ENCODE measurements at regions not wholly inside any gene's neighbourhood (a gene's known extent, or its start where the extent isn't known, plus 50 kb on each side); places are given as distances from the start of the nearest gene placed in this dataset.

DNA sequence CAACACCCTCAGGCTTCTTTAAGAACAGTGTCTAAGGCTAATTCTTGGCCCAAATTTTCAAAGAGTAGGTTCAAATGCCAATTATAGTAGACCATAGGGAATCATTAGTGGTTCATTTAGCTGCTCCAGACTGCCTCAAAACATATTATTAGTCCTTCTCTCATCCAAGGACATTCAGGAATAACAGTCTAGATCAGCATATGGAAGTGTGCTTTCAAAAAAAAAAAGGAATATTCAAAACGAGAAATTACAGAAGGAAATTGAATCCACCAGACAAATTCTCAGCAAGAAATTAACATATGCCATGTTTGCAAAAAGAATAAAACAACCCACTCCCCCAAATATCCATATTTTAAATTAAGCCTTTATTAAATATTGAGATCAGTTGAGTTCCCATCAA is 293.1 kb downstream of the SMARCA1 start:
- no peak overlapping the region for H3K4me3 ChIP-seq
- TF ChIP-seq, protein P1, sequence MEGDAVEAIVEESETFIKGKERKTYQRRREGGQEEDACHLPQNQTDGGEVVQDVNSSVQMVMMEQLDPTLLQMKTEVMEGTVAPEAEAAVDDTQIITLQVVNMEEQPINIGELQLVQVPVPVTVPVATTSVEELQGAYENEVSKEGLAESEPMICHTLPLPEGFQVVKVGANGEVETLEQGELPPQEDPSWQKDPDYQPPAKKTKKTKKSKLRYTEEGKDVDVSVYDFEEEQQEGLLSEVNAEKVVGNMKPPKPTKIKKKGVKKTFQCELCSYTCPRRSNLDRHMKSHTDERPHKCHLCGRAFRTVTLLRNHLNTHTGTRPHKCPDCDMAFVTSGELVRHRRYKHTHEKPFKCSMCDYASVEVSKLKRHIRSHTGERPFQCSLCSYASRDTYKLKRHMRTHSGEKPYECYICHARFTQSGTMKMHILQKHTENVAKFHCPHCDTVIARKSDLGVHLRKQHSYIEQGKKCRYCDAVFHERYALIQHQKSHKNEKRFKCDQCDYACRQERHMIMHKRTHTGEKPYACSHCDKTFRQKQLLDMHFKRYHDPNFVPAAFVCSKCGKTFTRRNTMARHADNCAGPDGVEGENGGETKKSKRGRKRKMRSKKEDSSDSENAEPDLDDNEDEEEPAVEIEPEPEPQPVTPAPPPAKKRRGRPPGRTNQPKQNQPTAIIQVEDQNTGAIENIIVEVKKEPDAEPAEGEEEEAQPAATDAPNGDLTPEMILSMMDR (IDR thresholded peaks at IDR 0.05 in 4 of 5, conservative IDR thresholded peaks at IDR 0.05 in 1 of 5), result no peak
- TF ChIP-seq POLR2A (IDR thresholded peaks at IDR 0.05), result no peak
- H3K9me3 ChIP-seq, result no peaks in the 10 kb centered on the region
- no peaks in the 10 kb centered on the region for H3K36me3 ChIP-seq
- in situ Hi-C loops (cut with MboI; ENCODE audit: low sequenced_read_pairs in 4 of 4), result no loop called here
- no peak for DNase-seq
- H3K27me3 ChIP-seq, result no peaks in the 10 kb centered on the region
- H3K4me1 ChIP-seq, result no peaks in the 10 kb centered on the region
- intact Hi-C loops (cut with DNase I; ENCODE audit: low total_unique reads), result no loop called here
- no peak for ATAC-seq
- H3K27ac ChIP-seq, result no peak overlapping the region

DNA sequence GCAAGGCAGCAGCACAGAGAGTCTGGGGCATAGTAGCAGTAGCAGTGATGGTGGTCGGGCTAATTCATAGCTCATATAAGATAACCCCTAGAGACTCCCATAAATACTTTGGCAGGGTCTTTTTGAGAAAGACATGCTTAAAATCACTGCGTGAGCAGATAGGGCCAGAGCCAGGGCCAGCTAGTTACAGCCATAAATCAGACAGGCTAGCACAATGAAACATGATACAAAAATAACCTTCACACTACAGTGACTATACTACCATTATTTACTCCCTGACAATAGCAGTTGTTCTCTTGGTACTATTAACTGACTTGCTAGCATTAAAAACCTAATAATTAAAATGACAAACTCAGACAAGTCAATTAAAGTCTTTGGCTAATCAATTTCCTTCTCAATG is 295.9 kb downstream of the SMARCA1 start:
- Histone ChIP-seq H3K4me3 (no peak overlapping the region), H3K9me3 (no peaks in the 10 kb centered on the region), H3K27me3 (no peaks in the 10 kb centered on the region), H3K27ac (no peak overlapping the region), H3K4me1 (no peaks in the 10 kb centered on the region), H3K36me3 (no peaks in the 10 kb centered on the region)
- no peak for DNase-seq
- TF ChIP-seq, protein P1 (IDR thresholded peaks at IDR 0.05 in 4 of 5, conservative IDR thresholded peaks at IDR 0.05 in 1 of 5), result no peak
- no peak for TF ChIP-seq POLR2A (IDR thresholded peaks at IDR 0.05)
- no peak for ATAC-seq
- in situ Hi-C loops (cut with MboI; ENCODE audit: low sequenced_read_pairs in 4 of 4), result no loop called here
- intact Hi-C loops (cut with DNase I; ENCODE audit: low total_unique reads), result no loop called here

DNA sequence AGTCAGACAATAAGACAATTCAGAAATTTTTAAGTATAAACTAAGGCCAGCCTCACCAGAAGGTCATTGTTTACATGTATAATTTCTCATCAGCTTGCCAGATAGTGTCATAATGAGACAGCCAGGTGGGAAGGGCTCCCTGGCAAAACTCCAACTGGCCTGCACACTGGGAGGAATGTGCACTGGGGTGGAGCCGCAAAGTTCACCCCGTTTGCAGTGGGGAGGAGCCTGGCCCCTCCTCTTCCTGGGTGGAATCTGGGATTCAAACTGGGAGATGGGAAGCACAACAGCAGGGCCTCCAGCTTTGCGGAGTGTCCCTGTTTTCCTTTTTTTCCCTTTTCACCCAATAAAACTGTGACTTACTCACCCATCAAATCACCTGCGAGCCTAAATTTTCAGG is 329.9 kb downstream of the SMARCA1 start:
- Histone ChIP-seq H3K27me3 (no peaks in the 10 kb centered on the region), H3K27ac (no peak overlapping the region), H3K4me1 (no peaks in the 10 kb centered on the region), H3K4me3 (no peak overlapping the region), H3K36me3 (no peaks in the 10 kb centered on the region), H3K9me3 (no peaks in the 10 kb centered on the region)
- DNase-seq (peak in 1 of 2 donors; percentile 13), ATAC-seq (no peak)
- intact Hi-C loops (cut with DNase I; ENCODE audit: low total_unique reads) (no loop called here), in situ Hi-C loops (cut with MboI; ENCODE audit: low sequenced_read_pairs in 4 of 4) (no loop called here)
- TF ChIP-seq POLR2A (IDR thresholded peaks at IDR 0.05), result no peak

DNA sequence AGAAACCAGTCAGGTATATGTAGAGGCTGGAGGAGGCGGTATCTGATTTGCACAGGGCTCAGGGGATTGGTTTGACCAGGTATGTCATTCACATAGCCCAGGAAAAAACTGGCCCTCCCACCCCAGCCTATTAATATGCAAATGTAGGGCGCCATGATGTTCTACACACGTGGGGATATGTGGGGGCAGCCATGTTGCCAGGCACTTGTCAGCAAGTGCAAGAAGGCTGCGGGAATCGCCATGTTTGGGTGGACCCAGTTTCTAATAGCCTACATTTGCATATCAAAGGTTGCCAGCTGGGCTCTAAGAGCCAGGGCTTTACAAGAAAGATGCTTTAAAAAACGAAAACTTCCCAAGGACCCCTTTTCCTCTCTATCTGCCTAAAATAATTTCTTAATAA is 335.1 kb downstream of the SMARCA1 start:
- in situ Hi-C loops (cut with MboI; ENCODE audit: low sequenced_read_pairs in 4 of 4), result no loop called here
- intact Hi-C loops (cut with DNase I; ENCODE audit: low total_unique reads), result no loop called here

DNA sequence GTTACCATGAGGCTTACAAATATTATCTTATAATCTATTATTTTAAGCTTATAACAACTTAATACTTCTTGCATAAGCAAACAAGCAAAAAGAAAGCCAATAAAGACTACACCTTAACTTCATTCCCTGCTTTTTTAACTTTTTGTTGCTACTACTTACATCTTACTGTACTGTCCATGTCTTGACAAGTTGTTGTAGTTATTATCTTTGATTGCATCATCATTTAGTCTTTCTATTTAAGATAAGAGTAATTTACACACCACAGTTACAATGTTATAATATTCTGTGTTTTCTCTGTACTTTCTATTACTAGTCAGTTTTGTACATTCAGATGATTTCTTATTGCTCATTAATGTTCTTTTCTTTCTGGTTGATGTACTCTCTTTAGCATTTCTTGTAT is 346.6 kb downstream of the SMARCA1 start:
- ATAC-seq (no peak), DNase-seq (no peak)
- H3K9me3 ChIP-seq, result no peaks in the 10 kb centered on the region
- H3K27ac ChIP-seq, result no peak overlapping the region
- no peaks in the 10 kb centered on the region for H3K27me3 ChIP-seq
- TF ChIP-seq POLR2A (IDR thresholded peaks at IDR 0.05), result no peak
- TF ChIP-seq, protein P1 (IDR thresholded peaks at IDR 0.05 in 4 of 5, conservative IDR thresholded peaks at IDR 0.05 in 1 of 5), result no peak
- intact Hi-C loops (cut with DNase I; ENCODE audit: low total_unique reads), result no loop called here
- no peaks in the 10 kb centered on the region for H3K4me1 ChIP-seq
- H3K4me3 ChIP-seq, result no peak overlapping the region
- H3K36me3 ChIP-seq, result no peaks in the 10 kb centered on the region
- in situ Hi-C loops (cut with MboI; ENCODE audit: low sequenced_read_pairs in 4 of 4), result no loop called here

More for the DNA sequence above, 335.1 kb downstream of the SMARCA1 start:
- no peaks in the 10 kb centered on the region for H3K9me3 ChIP-seq
- no peak for ATAC-seq
- no peaks in the 10 kb centered on the region for H3K4me1 ChIP-seq
- H3K4me3 ChIP-seq, result no peak overlapping the region
- no peak overlapping the region for H3K27ac ChIP-seq
- DNase-seq, result no peak
- H3K27me3 ChIP-seq, result no peaks in the 10 kb centered on the region
- H3K36me3 ChIP-seq, result no peaks in the 10 kb centered on the region
- TF ChIP-seq, protein P1 (IDR thresholded peaks at IDR 0.05 in 4 of 5, conservative IDR thresholded peaks at IDR 0.05 in 1 of 5), result no peak
- TF ChIP-seq POLR2A (IDR thresholded peaks at IDR 0.05), result no peak
